HFFc6 (cell line): ENCODE measurements at regions not wholly inside any gene's neighbourhood (a gene's known extent, or its start where the extent isn't known, plus 50 kb on each side); places are given as distances from the start of the nearest gene placed in this dataset.
A peak's percentile ranks its signal among the peaks of the same experiment; 100 is the strongest.

Experiments used
- DNase-seq: peaks from one replicate; pipeline ENCODE4 v3.0.0-alpha.2; 2018
- H3K27ac Mint-ChIP-seq: 2 replicates; pipeline ENCODE4 v1.8.0; 2020; ENCODE audit warnings: mild to moderate bottlenecking, mixed read lengths
- H3K27me3 Mint-ChIP-seq: 2 replicates; pipeline ENCODE4 v1.8.0; 2021; ENCODE audit warnings: mild to moderate bottlenecking, moderate library complexity, mixed read lengths; ENCODE audit not compliant: insufficient read depth
- H3K36me3 Mint-ChIP-seq: 2 replicates; pipeline ENCODE4 v1.8.0; 2021; ENCODE audit warnings: low read depth, mixed read lengths
- H3K4me1 Mint-ChIP-seq: 2 replicates; pipeline ENCODE4 v1.8.0; 2020; ENCODE audit warnings: low read depth, mixed read lengths
- H3K4me3 Mint-ChIP-seq: 2 replicates; pipeline ENCODE4 v1.8.0; 2020; ENCODE audit warnings: mild to moderate bottlenecking, moderate library complexity, mixed read lengths
- H3K9me3 Mint-ChIP-seq: 2 replicates; pipeline ENCODE4 v1.8.0; 2020; ENCODE audit warnings: mild to moderate bottlenecking, mixed read lengths
- TF ChIP-seq, protein P1 (sequence below): fragments of 200-600 bp; sonication (generic); IDR thresholded peaks from 2 replicates; pipeline ENCODE4 v1.5.0; 2021; ENCODE audit warnings: antibody characterized with exemption, mild to moderate bottlenecking

DNA sequence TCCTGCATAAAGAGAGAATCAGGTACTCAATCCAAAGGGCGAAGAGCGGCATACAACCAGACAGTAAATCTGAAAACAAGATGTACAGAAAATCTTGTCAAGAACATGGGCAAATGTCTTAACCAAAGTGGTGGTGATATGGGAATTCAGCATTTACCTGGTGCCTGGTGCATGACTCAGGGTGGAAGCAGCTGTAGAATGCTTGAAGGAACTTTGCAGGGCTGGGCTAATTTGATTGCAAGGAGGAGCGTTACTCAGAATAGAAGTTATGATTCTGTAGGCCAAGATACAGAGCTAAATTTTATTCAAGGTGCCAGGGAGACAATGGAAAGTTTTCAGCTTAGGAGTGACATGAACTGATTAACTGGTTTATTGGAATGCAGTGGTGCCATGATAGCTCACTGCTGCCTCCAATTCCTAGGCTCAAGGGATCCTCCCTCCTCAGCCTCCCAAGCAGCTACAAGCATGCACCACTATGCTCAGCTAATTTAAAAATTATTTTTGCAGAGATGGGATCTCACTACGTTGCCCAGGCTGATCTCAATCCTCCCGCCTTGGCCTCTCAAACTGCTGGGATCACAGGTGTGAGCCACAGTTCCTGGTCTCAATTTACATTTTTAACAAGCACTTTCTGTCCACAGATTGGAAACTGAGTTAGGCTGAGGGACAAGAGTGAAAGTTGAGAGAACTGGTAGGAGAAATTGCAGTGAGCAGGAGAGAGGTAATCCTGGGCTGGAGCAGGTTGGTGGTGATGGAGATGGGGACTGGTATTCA is 91.5 kb upstream of the TBC1D5 start:
- no peaks in the 10 kb centered on the region; the same call in 1 of the 2 replicates for H3K27me3 Mint-ChIP-seq
- H3K4me1 Mint-ChIP-seq, result peaks cover 25% of the 10 kb centered on the region
- TF ChIP-seq, protein P1, sequence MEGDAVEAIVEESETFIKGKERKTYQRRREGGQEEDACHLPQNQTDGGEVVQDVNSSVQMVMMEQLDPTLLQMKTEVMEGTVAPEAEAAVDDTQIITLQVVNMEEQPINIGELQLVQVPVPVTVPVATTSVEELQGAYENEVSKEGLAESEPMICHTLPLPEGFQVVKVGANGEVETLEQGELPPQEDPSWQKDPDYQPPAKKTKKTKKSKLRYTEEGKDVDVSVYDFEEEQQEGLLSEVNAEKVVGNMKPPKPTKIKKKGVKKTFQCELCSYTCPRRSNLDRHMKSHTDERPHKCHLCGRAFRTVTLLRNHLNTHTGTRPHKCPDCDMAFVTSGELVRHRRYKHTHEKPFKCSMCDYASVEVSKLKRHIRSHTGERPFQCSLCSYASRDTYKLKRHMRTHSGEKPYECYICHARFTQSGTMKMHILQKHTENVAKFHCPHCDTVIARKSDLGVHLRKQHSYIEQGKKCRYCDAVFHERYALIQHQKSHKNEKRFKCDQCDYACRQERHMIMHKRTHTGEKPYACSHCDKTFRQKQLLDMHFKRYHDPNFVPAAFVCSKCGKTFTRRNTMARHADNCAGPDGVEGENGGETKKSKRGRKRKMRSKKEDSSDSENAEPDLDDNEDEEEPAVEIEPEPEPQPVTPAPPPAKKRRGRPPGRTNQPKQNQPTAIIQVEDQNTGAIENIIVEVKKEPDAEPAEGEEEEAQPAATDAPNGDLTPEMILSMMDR, result no peak
- H3K27ac Mint-ChIP-seq, result no peak overlapping the region
- H3K4me3 Mint-ChIP-seq, result no peak overlapping the region
- no peak for DNase-seq
- H3K9me3 Mint-ChIP-seq, result no peaks in the 10 kb centered on the region
- no peaks in the 10 kb centered on the region for H3K36me3 Mint-ChIP-seq

DNA sequence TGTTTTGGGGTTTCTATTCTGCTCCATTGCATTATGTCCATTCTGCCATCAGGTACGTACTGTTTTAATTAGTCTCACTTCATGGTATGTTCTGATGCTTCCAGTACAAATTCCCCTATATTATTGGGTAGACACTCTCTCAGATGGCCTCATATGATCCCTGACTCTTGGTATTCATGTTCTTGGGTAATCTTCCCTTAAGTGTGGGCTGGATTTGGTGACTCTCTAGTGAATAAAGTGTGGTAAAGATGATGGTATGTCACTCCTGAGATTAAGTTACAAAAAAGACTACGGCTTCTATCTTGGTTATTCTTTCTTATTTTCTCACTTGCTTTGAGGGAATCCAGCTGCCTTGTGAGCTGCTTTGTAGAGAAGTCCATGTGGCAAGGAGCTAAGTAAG is 89.6 kb upstream of the TBC1D5 start:
- Mint-ChIP-seq H3K27me3 (no peaks in the 10 kb centered on the region), H3K27ac (no peak overlapping the region), H3K9me3 (no peaks in the 10 kb centered on the region), H3K36me3 (no peaks in the 10 kb centered on the region), H3K4me1 (peaks cover 21% of the 10 kb centered on the region), H3K4me3 (no peak overlapping the region)
- no peak for DNase-seq
- TF ChIP-seq, protein P1, result no peak

DNA sequence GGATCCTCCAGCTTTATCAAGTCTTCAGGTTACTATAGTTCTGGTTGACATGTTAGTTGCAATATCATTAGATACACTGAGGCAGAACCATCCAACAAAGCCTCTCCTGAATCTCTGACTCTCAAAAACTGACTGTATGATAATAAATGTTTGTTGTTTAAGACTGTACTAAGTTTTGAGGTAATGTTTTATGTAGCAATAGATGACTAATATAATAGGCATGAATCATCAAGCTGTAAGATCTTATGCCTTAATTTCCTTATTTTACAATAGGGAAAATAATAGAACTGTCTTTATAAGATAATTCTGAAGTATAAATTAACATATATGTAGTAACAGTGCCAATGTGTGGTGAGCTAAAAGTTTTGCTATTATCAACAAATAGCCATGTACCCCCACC is 88.9 kb upstream of the TBC1D5 start:
- H3K4me1 Mint-ChIP-seq, result peaks cover 17% of the 10 kb centered on the region
- H3K4me3 Mint-ChIP-seq, result no peak overlapping the region
- H3K9me3 Mint-ChIP-seq, result no peaks in the 10 kb centered on the region
- 0 out of 2 replicates have a peak overlapping the region, but pooled peaks have one; percentile 43 for H3K27ac Mint-ChIP-seq
- no peaks in the 10 kb centered on the region for H3K27me3 Mint-ChIP-seq
- TF ChIP-seq, protein P1, result no peak
- H3K36me3 Mint-ChIP-seq, result no peaks in the 10 kb centered on the region
- DNase-seq, result no peak

DNA sequence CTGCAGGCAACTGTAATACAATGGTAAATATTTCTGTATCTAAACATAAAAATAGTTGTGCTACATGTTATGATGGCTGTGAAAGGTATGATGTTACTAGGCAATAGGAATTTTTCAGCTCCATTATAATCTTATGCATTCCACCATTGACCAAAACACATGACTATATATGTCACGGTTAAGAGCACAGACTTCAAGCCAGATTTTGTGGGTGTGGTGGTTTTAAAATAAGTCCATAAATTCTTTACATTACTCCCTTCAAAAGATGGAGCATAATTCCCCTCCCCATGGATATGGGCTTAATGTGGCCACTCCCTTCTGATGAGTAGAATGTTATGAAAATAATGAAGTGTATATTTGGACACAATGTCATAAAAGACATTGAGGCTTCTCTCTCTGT is 88.4 kb upstream of the TBC1D5 start:
- Mint-ChIP-seq H3K27ac (0 out of 2 replicates have a peak overlapping the region, but pooled peaks have one; percentile 43), H3K9me3 (no peaks in the 10 kb centered on the region), H3K36me3 (no peaks in the 10 kb centered on the region), H3K4me1 (peaks cover 17% of the 10 kb centered on the region), H3K4me3 (no peak overlapping the region), H3K27me3 (no peaks in the 10 kb centered on the region)
- DNase-seq, result no peak
- TF ChIP-seq, protein P1, result no peak

DNA sequence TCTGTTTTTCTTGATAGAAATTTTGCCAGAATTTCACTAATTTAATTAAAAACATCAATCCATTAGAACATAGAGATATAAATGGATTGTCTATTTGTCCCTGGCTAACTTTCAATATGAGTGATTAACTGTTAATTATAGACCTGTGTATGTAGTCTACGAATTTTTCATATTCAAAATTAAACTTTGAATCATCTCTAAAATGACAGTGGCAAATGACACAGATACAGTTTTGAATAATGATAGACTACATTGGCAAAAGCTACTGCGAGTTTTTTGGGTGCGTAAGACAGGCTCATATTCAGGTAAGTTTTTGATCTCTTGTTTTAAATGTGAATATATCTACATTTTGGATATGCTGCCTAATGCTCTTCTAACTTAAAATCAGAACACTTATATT is 86.0 kb upstream of the TBC1D5 start:
- Mint-ChIP-seq H3K4me3 (no peak overlapping the region), H3K27ac (no peak overlapping the region), H3K27me3 (no peaks in the 10 kb centered on the region), H3K36me3 (no peaks in the 10 kb centered on the region), H3K9me3 (no peaks in the 10 kb centered on the region), H3K4me1 (peaks cover 17% of the 10 kb centered on the region)
- no peak for DNase-seq
- TF ChIP-seq, protein P1, result no peak
